HG03378 (cell line): ENCODE measurements at regions not wholly inside any gene's neighbourhood (a gene's known extent, or its start where the extent isn't known, plus 50 kb on each side); places are given as distances from the start of the nearest gene placed in this dataset.

Experiments
- ATAC-seq: cut with Tn5 transposase; IDR thresholded peaks from one replicate; pipeline ENCODE4 v1.9.1; 2021; ENCODE audit warnings: mild to moderate bottlenecking, moderate library complexity; ENCODE audit not compliant: unreplicated experiment

DNA sequence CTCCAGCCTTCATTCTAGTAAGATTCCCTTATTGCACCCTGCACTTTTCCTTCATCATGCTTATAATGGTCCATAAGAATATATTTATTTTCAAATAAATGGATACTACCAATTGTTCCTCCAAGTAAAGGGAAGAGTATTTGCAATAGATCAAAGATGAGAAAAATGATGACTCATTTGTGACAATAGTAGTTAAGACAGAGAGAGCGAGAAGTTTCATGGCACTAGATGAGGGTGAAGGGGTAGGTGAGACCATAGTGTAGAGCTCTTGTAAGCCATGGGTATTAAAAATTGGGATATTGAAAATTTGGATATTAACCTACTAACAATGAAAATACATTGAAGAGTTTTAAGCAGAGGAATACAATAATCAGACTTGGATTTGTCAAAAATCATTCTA lies 404.6 kb downstream of the EFNA5 start:
- no peak for ATAC-seq

GRCh38 chr5:107265193-107265592 lies 405.5 kb downstream of the EFNA5 start:
- no peak for ATAC-seq

- no peak for ATAC-seq
Observed at GRCh38 chr5:107263387-107264018, 407.2 kb downstream of the EFNA5 start.

- ATAC-seq: peak; percentile 85
Observed at GRCh38 chr5:107257885-107258520, 412.7 kb downstream of the EFNA5 start.

DNA sequence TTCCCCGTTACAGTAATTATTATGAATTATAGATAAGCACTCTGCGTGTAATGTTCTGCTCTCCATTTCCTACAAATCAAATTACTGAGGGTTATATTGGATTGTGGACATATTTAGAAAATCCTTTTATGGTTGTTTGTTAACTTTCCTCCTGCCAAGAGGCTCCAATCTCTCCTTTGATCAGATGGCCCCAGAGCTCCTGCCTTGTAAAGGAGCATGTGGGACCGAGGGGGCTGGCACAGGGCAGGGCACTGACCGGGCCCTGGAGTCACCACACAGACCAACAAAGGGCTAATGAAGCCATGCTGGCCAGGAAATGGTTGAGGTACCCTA lies 415.9 kb downstream of the EFNA5 start:
- ATAC-seq: no peak

DNA sequence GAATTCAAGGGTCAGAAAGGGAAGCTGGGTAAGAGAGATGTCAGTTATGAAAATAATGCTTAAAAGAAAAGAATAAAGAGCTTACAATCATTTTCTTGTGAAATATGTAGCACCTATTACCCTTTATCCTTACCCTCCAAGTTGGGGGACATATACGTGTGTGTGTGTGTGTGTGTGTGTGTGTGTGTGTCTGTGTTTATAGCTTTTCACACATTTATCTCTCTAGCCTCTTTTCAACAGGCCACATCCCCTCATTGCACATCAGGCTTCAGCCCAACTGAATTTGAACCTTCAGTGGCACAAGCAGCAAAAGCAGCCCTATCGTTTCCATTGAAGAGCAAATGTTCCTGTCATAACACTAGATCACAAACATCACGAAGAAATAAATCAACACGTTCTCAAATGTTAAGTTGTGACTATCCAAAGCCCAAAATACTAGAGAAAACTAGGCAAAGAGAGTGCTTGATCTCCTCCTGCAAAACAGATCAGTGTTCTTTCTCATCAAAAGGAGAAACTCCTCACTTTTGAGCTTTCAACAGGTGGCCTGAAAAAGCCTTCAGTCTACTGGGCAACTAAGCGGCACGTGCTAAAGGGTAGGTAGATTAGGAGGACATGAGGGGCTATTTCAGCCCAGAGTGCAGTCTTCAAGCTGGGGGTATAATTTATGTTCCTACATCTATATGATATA lies 416.4 kb downstream of the EFNA5 start:
- ATAC-seq: no peak

DNA sequence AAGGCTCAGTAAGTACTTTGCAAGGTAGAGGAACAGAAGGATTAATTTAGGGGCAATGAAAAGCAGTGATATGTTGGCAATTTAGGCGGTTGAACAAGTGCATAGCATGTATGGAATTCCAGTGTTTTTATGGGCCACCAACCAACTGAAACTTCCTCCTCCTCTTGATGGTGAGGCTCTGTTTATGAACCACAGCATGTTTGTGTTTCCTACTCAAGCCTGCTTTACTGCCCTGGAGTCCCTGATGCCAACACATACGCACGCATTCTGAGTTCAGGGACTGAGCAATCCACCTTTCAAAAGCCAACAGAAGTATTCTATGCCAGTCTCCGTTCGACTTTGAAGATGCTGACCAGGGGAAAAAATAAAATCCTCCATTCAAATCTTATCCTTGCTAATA lies 417.5 kb downstream of the EFNA5 start:
- no peak for ATAC-seq

DNA sequence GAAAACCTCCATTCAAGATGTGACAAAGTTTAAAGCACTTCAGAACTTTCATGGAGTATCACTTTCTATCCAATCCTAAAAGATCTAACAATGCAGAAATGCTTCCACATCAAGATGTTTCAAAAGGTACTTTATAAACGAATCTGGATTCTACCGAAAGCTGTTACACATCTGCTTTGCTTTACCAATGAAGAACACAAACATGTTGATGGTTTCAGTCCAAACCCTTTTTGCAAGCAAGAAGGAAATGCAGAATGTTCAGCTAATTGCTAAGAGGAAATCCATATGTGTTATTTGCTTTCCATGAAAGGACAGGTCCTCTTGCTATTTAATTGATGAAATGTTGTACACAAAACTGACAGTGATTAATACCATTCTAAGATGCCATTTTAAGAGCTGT lies 419.6 kb downstream of the EFNA5 start:
- ATAC-seq: no peak

GRCh38 chr5:107248066-107248695 lies 422.6 kb downstream of the EFNA5 start:
- ATAC-seq: no peak

- ATAC-seq: no peak
Observed at GRCh38 chr5:107247427-107247826, 423.3 kb downstream of the EFNA5 start.

DNA sequence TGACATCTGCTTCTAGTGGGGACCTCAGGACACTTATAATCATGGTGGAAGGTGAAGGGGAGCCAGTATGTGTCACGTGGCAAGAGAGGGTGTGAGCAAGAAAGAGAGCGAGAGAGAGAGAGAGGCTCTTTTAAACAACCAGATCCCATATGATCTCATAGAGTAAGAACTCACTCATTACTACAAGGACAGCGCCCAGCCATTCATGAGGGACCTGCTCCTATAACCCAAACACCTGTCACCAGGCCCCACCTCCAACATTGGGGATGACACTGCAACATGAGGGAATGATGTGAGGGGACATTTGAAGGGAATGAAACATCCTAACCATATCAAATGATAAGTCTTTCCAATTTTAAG lies 427.5 kb downstream of the EFNA5 start:
- ATAC-seq: no peak

DNA sequence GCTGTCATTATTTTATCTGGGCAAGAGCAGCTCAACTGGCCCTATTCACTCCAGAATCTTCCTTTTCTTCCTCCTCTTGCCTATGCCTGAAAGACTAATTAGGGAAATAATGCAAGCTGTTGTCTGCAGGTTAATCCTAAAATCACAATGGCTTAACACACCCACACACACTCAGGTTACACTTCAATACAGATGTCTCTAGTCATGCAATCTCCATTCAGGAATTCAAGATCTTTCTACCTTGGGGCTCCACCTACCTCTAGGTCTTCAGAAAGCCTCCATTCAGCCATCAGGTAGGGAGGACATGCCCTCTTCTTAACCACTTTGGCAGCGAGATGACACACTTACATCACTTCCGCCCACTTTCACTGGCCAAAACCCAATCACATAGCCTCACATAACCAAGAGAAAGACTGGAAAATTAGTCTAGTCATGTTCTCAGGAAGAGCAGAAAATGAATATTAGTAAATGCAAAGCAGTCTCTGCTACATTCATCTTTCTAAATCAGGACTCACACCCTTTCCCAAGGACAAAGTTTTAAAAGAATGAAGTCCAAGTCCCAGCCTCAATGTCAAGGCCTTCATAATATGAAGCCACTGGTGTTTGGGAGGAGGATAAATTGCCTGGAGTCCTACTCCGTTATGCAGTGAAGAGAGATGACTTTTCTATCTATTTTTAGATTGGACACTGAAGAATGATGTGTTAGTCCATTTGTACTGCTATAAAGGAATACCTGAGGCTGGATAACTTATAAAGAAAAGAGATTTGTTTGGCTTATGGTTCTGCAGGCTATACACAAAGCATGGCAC lies 428.1 kb downstream of the EFNA5 start:
- no peak for ATAC-seq

DNA sequence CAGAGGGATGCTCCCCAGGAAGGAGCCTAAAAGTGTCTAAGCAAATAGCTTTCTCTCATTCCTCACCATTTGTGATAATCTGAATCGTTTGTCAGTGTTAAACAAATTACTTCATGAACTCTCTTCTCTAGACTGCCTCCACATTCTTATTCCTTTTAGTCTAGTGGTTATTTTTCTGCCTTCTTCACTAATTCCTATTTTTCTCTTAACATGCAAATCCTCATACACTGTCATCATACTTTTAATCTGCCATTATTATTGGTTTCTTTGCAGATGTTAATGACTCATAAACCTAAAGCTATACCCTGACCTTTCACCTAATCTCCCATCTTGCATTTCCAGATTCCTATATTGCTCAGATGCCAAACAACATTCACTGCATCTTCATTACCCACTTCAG lies 428.9 kb downstream of the EFNA5 start:
- ATAC-seq: no peak

DNA sequence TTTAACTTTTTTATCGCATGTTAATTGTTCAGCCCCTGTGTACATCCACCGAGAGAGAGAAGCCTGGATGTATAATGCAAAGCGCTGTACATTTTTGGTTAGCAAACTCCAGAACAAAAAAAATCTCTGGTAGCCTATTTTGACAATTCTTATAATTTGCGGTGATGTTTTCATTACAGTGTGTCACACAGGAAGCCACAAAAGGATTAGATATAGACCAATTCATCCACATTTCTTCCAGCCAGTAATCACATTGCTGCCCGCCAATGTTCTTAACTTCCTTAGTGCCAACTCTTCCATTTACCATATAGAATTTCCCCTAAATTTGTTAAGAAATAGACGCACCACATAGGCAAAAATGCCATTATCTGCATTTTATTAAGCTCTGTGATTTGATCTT lies 435.6 kb downstream of the EFNA5 start:
- ATAC-seq: no peak

GRCh38 chr5:107232788-107233187 lies 437.9 kb downstream of the EFNA5 start:
- ATAC-seq: no peak

- no peak for ATAC-seq
Observed at GRCh38 chr5:107232293-107232692, 438.4 kb downstream of the EFNA5 start.

GRCh38 chr5:107231191-107231590 lies 439.5 kb downstream of the EFNA5 start:
- no peak for ATAC-seq

DNA sequence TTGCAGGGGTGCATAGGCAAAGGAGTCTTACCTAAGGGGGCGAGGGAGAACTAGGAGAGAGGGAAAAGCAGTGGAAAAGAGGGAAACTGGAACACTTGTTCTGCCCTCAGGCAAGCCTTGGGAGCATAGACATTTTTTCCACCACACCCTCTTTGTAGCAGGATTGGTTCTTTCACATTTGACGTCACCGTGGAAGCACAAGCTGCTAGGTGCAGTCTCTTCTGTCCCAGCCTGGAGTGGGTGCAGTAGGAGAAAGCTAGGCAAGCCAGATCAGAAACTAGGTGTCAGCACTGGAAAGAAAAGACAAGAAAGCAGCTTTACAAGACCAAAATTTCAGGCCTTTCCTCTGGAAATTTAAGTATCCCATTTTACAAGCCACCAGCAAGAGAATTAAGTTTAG lies 440.4 kb downstream of the EFNA5 start:
- no peak for ATAC-seq

DNA sequence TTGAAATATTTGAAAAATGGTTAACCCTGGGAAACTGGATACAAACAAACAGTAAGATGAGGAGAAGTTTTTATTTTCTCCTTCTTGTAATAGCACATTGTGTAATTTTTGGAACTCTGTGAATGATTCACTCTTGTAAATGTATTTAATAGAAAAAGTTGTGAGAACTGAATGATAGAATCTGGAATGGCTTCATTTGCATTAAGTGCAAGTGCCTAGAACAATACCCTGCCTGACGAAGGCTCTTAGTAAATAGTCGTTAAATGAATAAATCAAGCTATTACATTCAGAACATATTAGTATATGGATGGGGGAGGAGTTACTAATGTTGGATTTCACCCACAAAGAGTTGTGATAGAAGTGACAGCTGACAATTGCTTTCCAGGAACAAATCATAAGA lies 442.5 kb downstream of the EFNA5 start:
- no peak for ATAC-seq

GRCh38 chr5:107224272-107224671 lies 446.5 kb downstream of the EFNA5 start:
- ATAC-seq: no peak

DNA sequence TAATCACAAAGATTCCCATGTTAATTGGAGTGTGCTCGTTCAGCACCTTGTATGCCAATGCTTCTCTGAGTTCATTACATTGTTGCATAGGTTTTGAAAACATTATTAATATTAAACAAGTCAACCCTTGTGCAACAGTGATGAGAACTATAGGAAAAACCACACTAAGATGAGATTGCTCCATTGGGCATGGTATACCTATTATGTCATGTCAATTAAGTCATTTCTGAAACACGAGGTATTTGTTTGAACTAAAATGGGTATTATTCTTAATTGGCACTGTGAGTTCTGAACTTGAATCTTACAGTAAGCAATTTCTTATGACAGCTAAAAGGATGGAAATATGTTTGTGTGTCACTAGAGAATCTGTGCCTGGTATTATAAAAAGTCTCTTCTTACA lies 447.7 kb downstream of the EFNA5 start:
- no peak for ATAC-seq
